HCT116 (cell line): ENCODE measurements at regions not wholly inside any gene's neighbourhood (a gene's known extent, or its start where the extent isn't known, plus 50 kb on each side); places are given as distances from the start of the nearest gene placed in this dataset.

ENCODE experiments used
- EZH2 ChIP-seq: fragments of 200-600 bp; sonication (generic); IDR thresholded peaks from 2 replicates; pipeline ENCODE4 v1.6.1; 2017; ENCODE audit warnings: antibody characterized with exemption, mixed run types
- POLR2A ChIP-seq: IDR thresholded peaks from 2 replicates; pipeline ENCODE4 v1.7.0; 2011; ENCODE audit warnings: borderline replicate concordance; ENCODE audit not compliant: insufficient read depth, insufficient read length; ENCODE audit errors: extremely low read depth
- SIN3A ChIP-seq: IDR thresholded peaks from 2 replicates; pipeline ENCODE4 v1.6.1; 2012; ENCODE audit warnings: low read depth
- TF ChIP-seq, protein P1 (sequence below): IDR thresholded peaks from 2 replicates; pipeline ENCODE4 v1.6.1; 2012; ENCODE audit warnings: low read depth

DNA sequence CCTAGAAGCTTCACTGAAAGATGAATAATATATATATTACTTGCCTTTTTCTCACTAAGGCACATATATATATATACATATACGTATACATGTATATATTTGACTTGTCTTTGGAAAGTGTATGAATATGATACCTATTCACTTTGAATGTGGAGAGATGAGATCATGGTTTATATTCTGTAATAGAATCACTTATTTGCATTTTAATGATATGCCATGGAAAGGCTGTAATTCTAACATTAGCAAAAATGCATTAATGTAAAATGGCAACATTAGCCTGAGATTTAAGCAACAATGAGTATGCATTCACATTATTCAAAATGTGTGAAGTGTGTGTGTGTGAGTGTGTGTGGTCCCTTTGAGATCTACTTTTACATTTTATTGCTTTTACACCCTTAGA, 54.5 kb upstream of the PRKD1 start:
- TF ChIP-seq POLR2A: no peak
- no peak for TF ChIP-seq EZH2
- TF ChIP-seq, protein P1, sequence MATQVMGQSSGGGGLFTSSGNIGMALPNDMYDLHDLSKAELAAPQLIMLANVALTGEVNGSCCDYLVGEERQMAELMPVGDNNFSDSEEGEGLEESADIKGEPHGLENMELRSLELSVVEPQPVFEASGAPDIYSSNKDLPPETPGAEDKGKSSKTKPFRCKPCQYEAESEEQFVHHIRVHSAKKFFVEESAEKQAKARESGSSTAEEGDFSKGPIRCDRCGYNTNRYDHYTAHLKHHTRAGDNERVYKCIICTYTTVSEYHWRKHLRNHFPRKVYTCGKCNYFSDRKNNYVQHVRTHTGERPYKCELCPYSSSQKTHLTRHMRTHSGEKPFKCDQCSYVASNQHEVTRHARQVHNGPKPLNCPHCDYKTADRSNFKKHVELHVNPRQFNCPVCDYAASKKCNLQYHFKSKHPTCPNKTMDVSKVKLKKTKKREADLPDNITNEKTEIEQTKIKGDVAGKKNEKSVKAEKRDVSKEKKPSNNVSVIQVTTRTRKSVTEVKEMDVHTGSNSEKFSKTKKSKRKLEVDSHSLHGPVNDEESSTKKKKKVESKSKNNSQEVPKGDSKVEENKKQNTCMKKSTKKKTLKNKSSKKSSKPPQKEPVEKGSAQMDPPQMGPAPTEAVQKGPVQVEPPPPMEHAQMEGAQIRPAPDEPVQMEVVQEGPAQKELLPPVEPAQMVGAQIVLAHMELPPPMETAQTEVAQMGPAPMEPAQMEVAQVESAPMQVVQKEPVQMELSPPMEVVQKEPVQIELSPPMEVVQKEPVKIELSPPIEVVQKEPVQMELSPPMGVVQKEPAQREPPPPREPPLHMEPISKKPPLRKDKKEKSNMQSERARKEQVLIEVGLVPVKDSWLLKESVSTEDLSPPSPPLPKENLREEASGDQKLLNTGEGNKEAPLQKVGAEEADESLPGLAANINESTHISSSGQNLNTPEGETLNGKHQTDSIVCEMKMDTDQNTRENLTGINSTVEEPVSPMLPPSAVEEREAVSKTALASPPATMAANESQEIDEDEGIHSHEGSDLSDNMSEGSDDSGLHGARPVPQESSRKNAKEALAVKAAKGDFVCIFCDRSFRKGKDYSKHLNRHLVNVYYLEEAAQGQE: no peak
- no peak for TF ChIP-seq SIN3A
